Neural progenitor cell (in vitro differentiated cells): ENCODE measurements at regions not wholly inside any gene's neighbourhood (a gene's known extent, or its start where the extent isn't known, plus 50 kb on each side); places are given as distances from the start of the nearest gene placed in this dataset.

Experiments
- CTCF ChIP-seq: fragments of 200-600 bp; sonication (generic); IDR thresholded peaks from 2 replicates; pipeline ENCODE4 v1.5.1; 2017; ENCODE audit warnings: antibody characterized with exemption, mild to moderate bottlenecking
- EZH2 ChIP-seq: fragments of 200-600 bp; sonication (generic); IDR thresholded peaks from 2 replicates; pipeline ENCODE4 v1.6.1; 2017; ENCODE audit warnings: antibody characterized with exemption, mild to moderate bottlenecking, moderate library complexity
- EZH2phosphoT487 ChIP-seq: fragments of 200-600 bp; sonication (generic); IDR thresholded peaks from 2 replicates; pipeline ENCODE4 v1.6.1; 2017; ENCODE audit warnings: antibody characterized with exemption

DNA sequence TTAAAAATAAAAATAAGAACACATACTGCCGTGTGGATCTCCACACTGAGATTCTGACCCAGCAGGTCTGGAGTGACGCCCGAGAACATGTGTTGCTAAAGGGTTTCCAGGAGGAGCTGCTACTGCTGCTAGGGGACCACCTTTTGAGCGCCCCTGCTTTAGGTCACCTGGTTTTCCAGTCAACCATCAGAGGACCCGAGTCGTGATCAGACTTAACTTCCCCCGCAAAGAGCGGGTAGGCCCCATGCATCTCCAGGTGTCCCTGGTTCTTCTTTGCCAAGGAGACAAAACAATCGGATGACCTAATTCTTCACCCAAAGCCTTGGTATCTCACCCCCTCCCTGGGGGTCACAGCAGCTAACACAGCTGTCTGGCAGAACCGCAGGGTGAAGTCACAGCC lies 51.1 kb upstream of the STX16 start:
- TF ChIP-seq CTCF, result no peak
- TF ChIP-seq EZH2phosphoT487, result no peak
- TF ChIP-seq EZH2, result no peak
